IPS-15b (cell line): ENCODE measurements at regions not wholly inside any gene's neighbourhood (a gene's known extent, or its start where the extent isn't known, plus 50 kb on each side); places are given as distances from the start of the nearest gene placed in this dataset.

ENCODE experiments used
- H3K27me3 ChIP-seq: one replicate; pipeline ENCODE4 v1.6.1; 2013; ENCODE audit warnings: low read length; ENCODE audit not compliant: control insufficient read depth, insufficient read depth
- H3K36me3 ChIP-seq: one replicate; pipeline ENCODE4 v1.6.1; 2013; ENCODE audit warnings: low read length; ENCODE audit not compliant: control insufficient read depth, insufficient read depth
- H3K4me1 ChIP-seq: one replicate; pipeline ENCODE4 v1.6.1; 2013; ENCODE audit warnings: mild to moderate bottlenecking, low read length; ENCODE audit not compliant: control insufficient read depth, insufficient read depth
- H3K4me3 ChIP-seq: one replicate; pipeline ENCODE4 v1.5.1; 2013; ENCODE audit warnings: low read depth, low read length
- H3K9ac ChIP-seq: one replicate; pipeline ENCODE4 v1.6.1; 2013; ENCODE audit warnings: low read depth, mild to moderate bottlenecking, low read length
- H3K9me3 ChIP-seq: one replicate; pipeline ENCODE4 v1.6.1; 2013; ENCODE audit warnings: mild to moderate bottlenecking, low read length; ENCODE audit not compliant: control insufficient read depth, insufficient read depth

DNA sequence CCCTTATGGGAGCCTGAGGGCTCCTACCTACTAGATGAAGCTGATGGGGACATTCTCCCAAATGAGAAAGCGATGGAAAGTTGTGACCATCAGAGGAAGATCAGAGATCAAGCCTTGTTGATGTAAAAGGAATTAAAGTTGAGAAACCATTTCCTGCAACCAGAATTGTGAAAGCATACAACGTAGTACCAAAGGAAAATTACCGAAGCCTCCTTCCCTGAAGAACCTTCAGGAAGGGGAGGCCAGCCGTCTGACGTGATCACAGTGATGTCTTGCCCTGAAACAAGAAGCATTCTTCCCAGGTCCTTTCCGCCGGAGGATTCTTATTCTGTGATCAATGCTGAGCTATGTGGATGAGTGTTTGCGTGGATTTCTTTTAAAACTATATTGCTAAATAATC, 211.6 kb upstream of the TNP1 start:
- Histone ChIP-seq H3K4me1 (no peaks in the 10 kb centered on the region), H3K4me3 (no peak overlapping the region), H3K36me3 (no peaks in the 10 kb centered on the region), H3K9me3 (no peaks in the 10 kb centered on the region), H3K9ac (no peak overlapping the region), H3K27me3 (no peaks in the 10 kb centered on the region)

DNA sequence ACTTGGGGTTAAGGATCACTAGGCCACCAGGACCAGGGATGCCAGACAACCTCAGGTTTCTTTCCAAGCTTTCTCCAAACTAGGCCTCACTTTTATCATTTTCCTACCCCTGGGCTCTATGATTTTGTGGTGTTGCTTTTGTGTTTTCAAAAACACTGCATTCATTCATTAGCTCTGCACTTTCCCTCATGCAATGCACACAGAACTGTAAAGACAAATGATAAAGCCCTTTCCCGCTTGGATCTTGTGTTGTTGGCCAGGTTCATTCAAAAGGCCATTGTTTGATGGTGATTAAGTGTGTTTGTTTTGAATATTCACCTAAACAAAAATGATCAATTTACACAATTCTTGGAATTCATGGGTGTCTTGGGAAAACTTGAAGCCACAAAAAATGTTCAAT, 210.7 kb upstream of the TNP1 start:
- Histone ChIP-seq H3K9me3 (no peaks in the 10 kb centered on the region), H3K9ac (no peak overlapping the region), H3K27me3 (no peaks in the 10 kb centered on the region), H3K36me3 (no peaks in the 10 kb centered on the region), H3K4me3 (no peak overlapping the region), H3K4me1 (no peaks in the 10 kb centered on the region)

DNA sequence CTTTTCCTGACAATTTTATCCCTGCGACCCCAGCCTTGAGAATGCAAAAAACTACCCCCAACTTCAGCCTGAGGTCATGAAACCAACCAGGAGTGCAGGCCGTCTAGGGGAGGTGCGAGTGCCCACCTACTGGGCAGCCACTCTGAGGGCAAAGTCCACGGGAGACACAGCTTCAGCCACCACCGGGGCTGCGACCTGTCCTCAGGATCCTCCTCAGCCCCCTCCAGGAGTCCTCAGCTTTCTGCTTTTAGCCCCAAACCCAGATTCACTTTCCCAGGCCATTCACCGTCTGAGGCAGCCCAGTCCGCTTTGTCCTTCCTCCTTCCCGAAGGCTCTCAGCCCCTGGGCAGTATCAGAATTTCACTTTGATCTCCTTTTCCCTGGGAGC, 210.2 kb upstream of the TNP1 start:
- no peaks in the 10 kb centered on the region for H3K9me3 ChIP-seq
- H3K4me1 ChIP-seq, result no peaks in the 10 kb centered on the region
- no peak overlapping the region for H3K9ac ChIP-seq
- H3K4me3 ChIP-seq, result no peak overlapping the region
- H3K27me3 ChIP-seq, result no peaks in the 10 kb centered on the region
- H3K36me3 ChIP-seq, result no peaks in the 10 kb centered on the region

DNA sequence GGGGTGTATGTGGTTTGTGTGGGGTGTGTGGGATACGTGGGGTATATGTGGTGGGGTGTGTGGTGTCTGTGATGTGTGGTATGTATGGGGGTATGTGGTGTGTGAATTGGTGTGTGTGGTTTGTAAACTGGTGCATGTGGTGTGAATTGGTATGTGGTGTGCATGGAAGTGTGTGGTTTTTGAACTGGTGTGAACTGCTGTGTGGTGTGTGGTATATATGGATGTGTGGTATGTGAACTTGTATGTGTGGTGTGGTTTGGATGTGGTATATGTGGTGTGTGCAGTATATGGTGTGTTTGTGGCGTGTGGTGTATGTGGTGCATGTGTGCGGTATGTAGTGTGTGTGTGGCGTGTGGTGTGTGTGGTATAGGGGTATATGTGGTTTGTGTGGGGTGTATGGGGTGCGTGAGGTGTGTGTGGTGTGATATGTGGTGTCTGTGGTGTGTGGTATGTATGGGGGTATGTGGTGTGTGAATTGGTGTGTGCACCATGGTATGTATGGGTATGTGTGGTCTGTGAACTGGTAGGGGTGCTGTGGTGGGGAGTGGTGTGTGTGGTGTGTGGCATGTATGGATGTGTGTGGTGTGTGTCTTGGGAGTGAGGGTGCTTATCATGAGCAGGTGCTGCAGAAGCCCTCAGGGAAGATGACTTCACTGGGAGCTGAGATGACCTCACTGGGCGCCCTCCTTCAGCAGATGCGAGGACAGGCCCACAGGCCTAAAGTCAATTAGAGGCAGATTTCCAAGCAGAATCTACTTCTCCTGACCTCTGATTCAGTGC, 209.6 kb upstream of the TNP1 start:
- H3K4me3 ChIP-seq, result no peak overlapping the region
- peaks cover under 1% of the 10 kb centered on the region for H3K4me1 ChIP-seq
- H3K27me3 ChIP-seq, result no peaks in the 10 kb centered on the region
- no peaks in the 10 kb centered on the region for H3K36me3 ChIP-seq
- H3K9ac ChIP-seq, result no peak overlapping the region
- H3K9me3 ChIP-seq, result no peaks in the 10 kb centered on the region

DNA sequence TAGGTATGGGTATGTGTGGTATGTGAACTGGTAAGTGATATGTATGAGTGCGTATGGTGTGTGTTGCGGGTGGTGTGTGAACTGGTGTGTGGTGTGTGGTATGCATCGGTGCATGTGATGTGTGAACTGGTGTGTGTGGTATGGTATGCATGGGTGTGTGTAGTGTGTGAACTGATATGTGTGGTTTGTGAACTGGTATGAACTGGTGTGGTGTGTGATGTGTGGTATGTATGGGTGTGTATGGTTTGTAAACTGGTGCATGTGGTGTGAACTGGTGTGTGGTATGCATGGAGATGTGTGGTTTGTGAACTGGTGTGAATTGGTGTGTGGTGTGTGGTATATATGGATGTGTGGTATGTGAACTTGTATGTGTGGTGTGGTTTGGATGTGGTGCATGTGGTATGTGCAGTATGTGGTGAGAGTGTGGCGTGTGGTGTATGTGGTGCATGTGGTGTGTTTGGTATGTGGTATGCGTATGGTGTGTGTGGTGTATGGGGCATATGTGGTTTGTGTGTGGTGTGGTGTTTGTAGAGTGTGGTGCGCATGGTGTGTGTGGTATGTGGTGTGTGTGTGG, 208.9 kb upstream of the TNP1 start:
- no peaks in the 10 kb centered on the region for H3K27me3 ChIP-seq
- no peak overlapping the region for H3K4me3 ChIP-seq
- H3K4me1 ChIP-seq, result peaks cover 4% of the 10 kb centered on the region
- no peaks in the 10 kb centered on the region for H3K36me3 ChIP-seq
- H3K9ac ChIP-seq, result no peak overlapping the region
- no peaks in the 10 kb centered on the region for H3K9me3 ChIP-seq

DNA sequence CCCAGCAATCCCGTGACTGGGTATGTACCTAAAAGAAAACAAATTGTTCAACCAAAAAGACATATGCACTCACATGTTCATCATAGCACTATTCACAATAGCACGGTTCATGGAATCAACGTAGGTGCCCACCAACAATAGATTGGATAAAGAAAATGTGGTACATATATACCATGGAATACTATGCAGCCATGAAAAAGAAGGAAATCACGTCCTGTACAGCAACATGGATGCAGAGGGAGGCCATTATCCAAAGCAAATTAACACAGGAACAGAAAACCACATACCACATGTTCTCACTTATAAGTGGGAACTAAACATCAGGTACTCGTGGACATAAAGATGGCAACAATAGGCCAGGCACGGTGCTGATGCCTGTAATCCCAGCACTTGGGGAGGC, 207.9 kb upstream of the TNP1 start:
- Histone ChIP-seq H3K9ac (no peak overlapping the region), H3K9me3 (no peaks in the 10 kb centered on the region), H3K36me3 (no peaks in the 10 kb centered on the region), H3K4me1 (peaks cover 4% of the 10 kb centered on the region), H3K4me3 (no peak overlapping the region), H3K27me3 (no peaks in the 10 kb centered on the region)

DNA sequence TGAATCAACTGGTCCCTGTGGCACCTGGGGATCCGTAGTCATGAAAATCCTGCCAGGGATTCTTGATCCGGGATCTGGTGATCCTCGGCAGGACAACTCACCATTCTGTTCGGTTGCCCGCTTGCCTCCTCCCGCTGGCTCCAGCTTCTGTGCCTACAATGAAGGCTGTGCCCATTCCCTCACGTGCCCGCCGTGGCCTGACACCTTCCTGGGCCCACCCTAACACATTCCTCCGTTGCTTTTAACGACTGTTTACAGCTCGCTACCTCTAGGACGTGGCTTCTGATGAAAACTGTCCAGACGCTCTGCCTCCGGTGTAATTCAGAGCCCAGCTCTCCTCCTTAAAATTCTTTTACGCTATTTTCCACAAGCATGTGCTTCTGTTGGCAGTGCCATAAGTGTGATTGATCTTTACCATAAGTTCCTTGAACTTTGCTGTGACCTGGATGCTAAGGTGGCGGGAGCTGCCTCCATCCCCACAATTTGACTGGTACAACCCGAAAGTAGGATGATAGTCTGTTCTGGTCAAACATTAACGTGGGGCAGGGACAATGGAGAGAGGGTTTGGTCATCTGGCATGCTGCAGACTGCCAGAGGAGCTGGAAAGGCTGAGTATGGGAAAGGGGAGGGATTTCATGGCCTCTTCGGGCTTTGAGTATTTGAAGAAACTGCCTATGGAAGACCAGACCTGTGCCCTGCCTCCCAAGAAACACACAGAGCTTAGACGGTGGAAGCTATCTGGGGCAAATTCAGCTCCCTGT, 206.8 kb upstream of the TNP1 start:
- Histone ChIP-seq H3K9me3 (no peaks in the 10 kb centered on the region), H3K4me3 (no peak overlapping the region), H3K4me1 (peaks cover 4% of the 10 kb centered on the region), H3K36me3 (no peaks in the 10 kb centered on the region), H3K9ac (no peak overlapping the region), H3K27me3 (no peaks in the 10 kb centered on the region)

DNA sequence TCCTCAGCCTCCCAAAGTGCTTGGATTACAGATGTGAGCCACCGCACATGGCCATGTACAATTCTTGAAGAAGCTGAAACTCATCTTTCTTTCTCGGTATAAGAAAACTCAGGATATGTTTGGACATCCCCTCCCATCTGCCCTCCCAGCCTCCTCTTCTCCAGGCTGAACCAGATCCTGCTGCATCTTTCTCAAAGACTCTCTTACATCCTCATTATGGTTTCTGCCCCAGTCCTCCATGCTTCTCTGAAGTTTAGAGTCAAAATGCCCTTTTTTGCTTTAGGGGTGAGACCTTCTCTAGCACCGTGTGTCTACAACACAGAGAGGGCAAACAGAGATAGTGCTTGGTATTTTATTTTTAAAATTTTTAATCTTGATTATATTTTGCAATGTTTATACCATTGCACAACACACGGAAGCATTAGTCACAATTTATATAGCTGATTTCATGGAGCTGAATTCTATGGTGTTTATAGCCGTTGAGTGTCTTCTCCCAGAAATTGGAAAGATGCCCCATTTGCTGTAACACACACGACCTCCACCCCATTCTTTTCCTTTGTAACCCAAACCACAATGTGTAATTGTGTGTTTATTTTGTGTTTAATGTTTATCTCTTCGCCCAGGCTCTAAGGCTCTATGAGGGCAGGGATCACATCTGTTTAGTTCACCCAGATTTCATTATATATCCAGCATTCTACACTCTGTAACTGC, 206.0 kb upstream of the TNP1 start:
- H3K36me3 ChIP-seq, result no peaks in the 10 kb centered on the region
- peaks cover 4% of the 10 kb centered on the region for H3K4me1 ChIP-seq
- no peaks in the 10 kb centered on the region for H3K9me3 ChIP-seq
- no peak overlapping the region for H3K4me3 ChIP-seq
- H3K9ac ChIP-seq, result no peak overlapping the region
- H3K27me3 ChIP-seq, result no peaks in the 10 kb centered on the region

DNA sequence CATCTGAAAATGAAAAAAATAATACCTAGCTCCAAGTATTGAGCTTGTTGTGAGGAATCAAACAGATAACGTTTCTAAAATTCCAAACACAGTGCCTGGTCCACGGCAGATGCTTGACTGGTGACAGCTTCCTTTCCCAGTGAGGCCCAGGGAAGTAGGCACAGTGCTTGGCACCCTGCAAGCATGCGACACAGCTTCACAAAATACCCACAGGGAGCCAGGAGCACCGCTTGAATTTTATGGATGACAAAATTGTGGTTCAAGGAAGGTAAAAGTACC, 205.1 kb upstream of the TNP1 start:
- Histone ChIP-seq H3K9me3 (no peaks in the 10 kb centered on the region), H3K4me1 (peaks cover 4% of the 10 kb centered on the region), H3K36me3 (no peaks in the 10 kb centered on the region), H3K9ac (no peak overlapping the region), H3K27me3 (no peaks in the 10 kb centered on the region), H3K4me3 (no peak overlapping the region)

DNA sequence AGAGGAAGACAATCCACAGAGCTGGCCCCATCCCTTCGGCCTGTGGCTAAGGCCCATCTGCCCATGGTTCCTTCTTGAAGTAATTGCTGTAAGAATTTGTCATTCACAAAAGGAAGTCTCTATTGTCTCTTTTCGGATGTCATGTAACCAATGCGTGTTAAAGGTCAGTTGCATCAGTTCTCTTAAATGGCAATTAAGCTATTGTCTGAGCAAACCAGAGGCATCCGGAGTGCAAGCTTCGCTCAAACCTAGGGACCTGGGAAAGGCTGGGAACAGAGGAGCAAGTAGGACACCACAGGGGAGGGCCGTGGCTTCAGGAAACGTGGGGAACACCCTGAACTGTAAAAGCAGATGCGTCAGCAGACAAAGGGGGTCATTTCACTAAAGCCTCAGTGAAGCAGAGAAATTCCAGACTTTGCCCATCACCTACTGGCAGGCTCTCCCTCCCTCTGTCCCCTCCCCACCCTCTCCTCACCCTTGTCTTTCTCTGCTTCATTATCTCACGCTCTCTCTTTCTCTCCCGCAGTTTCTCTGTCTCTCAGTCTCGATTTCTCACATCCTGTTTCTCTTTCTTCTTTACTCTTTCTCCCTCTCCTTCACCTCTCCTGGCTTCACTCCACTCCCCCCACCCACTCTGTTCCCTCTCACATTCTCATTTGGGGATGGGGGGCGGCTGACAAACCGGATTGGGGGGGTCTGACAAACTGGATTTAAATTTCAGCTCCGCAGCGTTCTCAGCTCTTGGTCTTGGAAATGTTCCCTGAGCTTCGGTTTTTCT, 204.6 kb upstream of the TNP1 start:
- Histone ChIP-seq H3K4me3 (no peak overlapping the region), H3K36me3 (no peaks in the 10 kb centered on the region), H3K9me3 (no peaks in the 10 kb centered on the region), H3K9ac (no peak overlapping the region), H3K4me1 (peaks cover 4% of the 10 kb centered on the region), H3K27me3 (no peaks in the 10 kb centered on the region)

DNA sequence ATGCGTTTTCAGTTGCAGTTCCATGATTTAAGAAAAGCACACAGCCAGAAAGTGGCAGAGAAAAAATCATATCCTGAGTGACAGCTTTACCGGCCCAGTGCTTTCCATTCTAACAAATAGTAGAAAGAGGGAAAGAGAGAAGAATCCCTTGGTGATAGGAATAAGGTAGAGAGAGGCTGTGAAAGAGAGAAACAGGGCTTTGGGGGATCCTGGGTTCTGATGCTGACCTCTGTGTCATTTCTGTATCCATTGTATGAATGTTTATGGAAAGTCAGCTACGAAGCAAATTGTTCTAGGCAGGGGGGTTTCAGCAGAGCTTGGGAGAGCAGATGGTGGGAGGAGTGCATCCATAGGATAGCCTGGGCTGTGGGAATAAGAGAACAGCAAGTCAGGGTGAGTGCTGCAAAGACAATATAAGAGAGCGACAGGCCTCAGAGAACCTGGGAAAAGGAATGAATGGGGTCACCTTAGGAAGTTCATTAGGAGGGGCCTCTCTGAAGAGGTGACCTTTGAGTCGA, 203.4 kb upstream of the TNP1 start:
- no peak overlapping the region for H3K9ac ChIP-seq
- no peaks in the 10 kb centered on the region for H3K27me3 ChIP-seq
- no peak overlapping the region for H3K4me3 ChIP-seq
- H3K4me1 ChIP-seq, result peaks cover 4% of the 10 kb centered on the region
- no peaks in the 10 kb centered on the region for H3K9me3 ChIP-seq
- no peaks in the 10 kb centered on the region for H3K36me3 ChIP-seq
